Medulla oblongata (tissue), 1 donor: ENCODE measurements at regions not wholly inside any gene's neighbourhood (a gene's known extent, or its start where the extent isn't known, plus 50 kb on each side); places are given as distances from the start of the nearest gene placed in this dataset.
"Not testable (repeated sequence)": the region's sequence is repeated elsewhere in the genome, so short reads cannot be mapped to it uniquely, and the experiment has no call there.

Experiments
- DNase-seq: peaks from one replicate; pipeline ENCODE4 v3.0.0-alpha.2; 2015; ENCODE audit errors: extremely low spot score

GRCh38 chrX:140342410-140342809 lies 162.5 kb downstream of the SOX3 start:
- no peak for DNase-seq

GRCh38 chrX:140337263-140337662 lies 167.6 kb downstream of the SOX3 start:
- DNase-seq = no peak

- no peak for DNase-seq
These were observed 186.6 kb downstream of the SOX3 start for GRCh38 chrX:140318296-140318695.

- no peak for DNase-seq
These were observed 187.4 kb downstream of the SOX3 start for GRCh38 chrX:140317462-140317861.

- DNase-seq = no peak
These were observed 205.7 kb downstream of the SOX3 start for GRCh38 chrX:140298960-140299825.

GRCh38 chrX:140297273-140297672 lies 207.6 kb downstream of the SOX3 start:
- no peak for DNase-seq

GRCh38 chrX:140292961-140293360 lies 211.9 kb downstream of the SOX3 start:
- DNase-seq = no peak

- no peak for DNase-seq
These were observed 212.7 kb downstream of the SOX3 start for GRCh38 chrX:140292188-140292587.

- DNase-seq = no peak
These were observed 229.9 kb downstream of the SOX3 start for GRCh38 chrX:140274811-140275525.

GRCh38 chrX:140273921-140274320 lies 230.9 kb downstream of the SOX3 start:
- DNase-seq = no peak

GRCh38 chrX:140250391-140250790 lies 254.5 kb downstream of the SOX3 start:
- no peak for DNase-seq

- DNase-seq = no peak
These were observed 255.8 kb downstream of the SOX3 start for GRCh38 chrX:140249088-140249487.

- no peak for DNase-seq
These were observed 263.9 kb upstream of the CXorf66 start for GRCh38 chrX:140229191-140229590.

- DNase-seq = not testable (repeated sequence)
These were observed 260.7 kb upstream of the CXorf66 start for GRCh38 chrX:140226037-140226436.

GRCh38 chrX:140215894-140216293 lies 250.6 kb upstream of the CXorf66 start:
- DNase-seq = not testable (repeated sequence)

- DNase-seq = not testable (repeated sequence)
These were observed 249.2 kb upstream of the CXorf66 start for GRCh38 chrX:140214518-140214917.

GRCh38 chrX:140206657-140207056 lies 241.3 kb upstream of the CXorf66 start:
- DNase-seq = no peak

- DNase-seq = no peak
These were observed 225.3 kb upstream of the CXorf66 start for GRCh38 chrX:140190441-140191108.

- DNase-seq = no peak
These were observed 215.3 kb upstream of the CXorf66 start for GRCh38 chrX:140180585-140180984.

- DNase-seq = peak; percentile 2
These were observed 212.5 kb upstream of the CXorf66 start for GRCh38 chrX:140177821-140178220.

- DNase-seq = no peak
These were observed 207.1 kb upstream of the CXorf66 start for GRCh38 chrX:140172401-140172800.

GRCh38 chrX:140167551-140167950 lies 202.2 kb upstream of the CXorf66 start:
- DNase-seq = no peak
